ENCODE measurements at regions not wholly inside any gene's neighbourhood (a gene's known extent, or its start where the extent isn't known, plus 50 kb on each side); places are given as distances from the start of the nearest gene placed in this dataset.

DNA sequence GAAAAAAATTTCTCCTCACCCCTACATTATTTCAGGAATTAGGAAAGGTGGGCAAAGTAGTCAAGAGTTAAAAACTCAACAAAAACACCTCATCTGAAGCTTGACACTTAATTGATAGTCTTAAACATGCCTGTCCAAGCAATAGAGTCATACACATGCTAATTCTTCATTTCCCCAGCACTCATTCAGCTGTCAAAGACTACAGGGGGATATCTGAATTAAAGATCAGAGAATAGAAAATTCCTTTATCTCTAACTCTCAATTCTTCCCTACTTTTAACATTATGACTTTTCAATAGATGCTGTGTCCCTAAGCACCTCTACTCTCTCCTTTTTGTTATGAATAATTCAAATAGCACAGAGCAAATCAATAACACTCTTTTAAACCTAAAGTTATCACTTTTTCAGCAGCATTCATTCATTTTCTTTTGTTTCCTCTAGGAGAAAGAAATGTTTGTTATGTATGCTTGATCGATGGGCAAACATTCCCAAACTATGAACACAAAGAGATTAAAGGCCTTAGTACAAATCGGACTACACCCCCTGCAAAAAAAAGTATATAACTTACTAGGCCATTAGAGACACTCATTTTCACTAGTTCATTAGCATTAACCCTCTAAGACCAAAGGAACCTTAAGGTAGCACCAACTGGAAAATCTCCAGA lies 94.9 kb upstream of the SPTLC3 start:
- H3K27ac ChIP-seq = no peak overlapping the region
- no peaks in the 10 kb centered on the region for H3K27me3 ChIP-seq
- TF ChIP-seq POLR2A (IDR thresholded peaks at IDR 0.05) = no peak
- no peak for TF ChIP-seq CTCF (IDR thresholded peaks at IDR 0.05 in 4 of 5, conservative IDR thresholded peaks at IDR 0.05 in 1 of 5)
- DNase-seq = no peak
- no peaks in the 10 kb centered on the region for H3K36me3 ChIP-seq
- in situ Hi-C loops (cut with MboI; ENCODE audit: low sequenced_read_pairs in 4 of 4) = no loop called here
- no peak for ATAC-seq
- intact Hi-C loops (cut with DNase I; ENCODE audit: low total_unique reads) = no loop called here
- no peaks in the 10 kb centered on the region for H3K9me3 ChIP-seq
- H3K4me3 ChIP-seq = no peak overlapping the region
- H3K4me1 ChIP-seq = no peaks in the 10 kb centered on the region

DNA sequence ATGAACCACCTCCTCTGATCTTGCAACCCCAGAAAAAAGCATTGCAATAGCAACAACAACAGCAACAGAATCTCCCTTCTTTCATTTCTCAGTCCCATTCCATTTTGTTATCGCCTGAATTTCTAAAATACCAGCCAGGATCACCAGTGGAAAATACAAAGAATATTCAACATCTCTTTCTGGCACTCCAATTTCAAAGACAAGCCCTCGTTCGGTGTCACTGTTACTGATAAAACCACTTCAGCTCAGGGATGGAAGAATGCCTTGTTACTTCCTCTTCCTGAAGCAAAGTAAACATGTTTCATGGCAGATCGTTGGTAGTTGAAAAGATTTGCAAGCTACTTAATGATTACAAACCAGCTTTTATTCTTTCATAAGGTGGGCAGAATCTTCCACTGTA lies 94.0 kb upstream of the SPTLC3 start:
- ATAC-seq = no peak

GRCh38 chr20:12916699-12917098 lies 92.1 kb upstream of the SPTLC3 start:
- DNase-seq = no peak
- H3K9me3 ChIP-seq = no peaks in the 10 kb centered on the region
- H3K36me3 ChIP-seq = no peaks in the 10 kb centered on the region
- no peak for ATAC-seq
- no peak for TF ChIP-seq POLR2A (IDR thresholded peaks at IDR 0.05)
- TF ChIP-seq CTCF (IDR thresholded peaks at IDR 0.05 in 4 of 5, conservative IDR thresholded peaks at IDR 0.05 in 1 of 5) = no peak
- H3K27ac ChIP-seq = no peak overlapping the region
- H3K4me3 ChIP-seq = no peak overlapping the region
- in situ Hi-C loops (cut with MboI; ENCODE audit: low sequenced_read_pairs in 4 of 4) = no loop called here
- intact Hi-C loops (cut with DNase I; ENCODE audit: low total_unique reads) = no loop called here
- no peaks in the 10 kb centered on the region for H3K27me3 ChIP-seq
- H3K4me1 ChIP-seq = no peaks in the 10 kb centered on the region

More for the DNA sequence above, 94.0 kb upstream of the SPTLC3 start:
- in situ Hi-C loops (cut with MboI; ENCODE audit: low sequenced_read_pairs in 4 of 4) (no loop called here), intact Hi-C loops (cut with DNase I; ENCODE audit: low total_unique reads) (no loop called here)
- Histone ChIP-seq H3K27ac (no peak overlapping the region), H3K9me3 (no peaks in the 10 kb centered on the region), H3K36me3 (no peaks in the 10 kb centered on the region), H3K4me1 (no peaks in the 10 kb centered on the region), H3K27me3 (no peaks in the 10 kb centered on the region), H3K4me3 (no peak overlapping the region)
- TF ChIP-seq POLR2A (IDR thresholded peaks at IDR 0.05) = no peak
- TF ChIP-seq CTCF (IDR thresholded peaks at IDR 0.05 in 4 of 5, conservative IDR thresholded peaks at IDR 0.05 in 1 of 5) = no peak
- DNase-seq = no peak

DNA sequence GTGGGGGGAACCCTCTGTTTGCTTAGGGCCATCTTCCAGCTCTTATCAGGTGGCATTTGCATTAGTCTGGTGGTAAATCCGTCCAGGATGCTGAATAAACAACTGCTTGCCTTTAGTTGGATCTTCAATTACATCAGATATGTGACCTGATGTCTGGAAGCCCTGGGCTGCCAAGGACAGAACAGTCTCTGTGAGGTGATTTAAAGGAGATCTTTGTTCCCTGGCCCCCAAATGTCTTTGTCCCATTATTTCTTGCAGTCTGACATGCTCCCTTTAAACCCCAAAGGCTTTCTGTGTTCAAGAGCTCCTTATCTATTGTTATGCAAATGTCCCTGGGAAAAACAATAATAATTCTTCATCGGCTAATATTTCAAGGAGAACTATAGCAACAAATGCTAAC lies 84.6 kb upstream of the SPTLC3 start:
- DNase-seq (no peak), ATAC-seq (no peak)
- H3K36me3 ChIP-seq = no peaks in the 10 kb centered on the region
- intact Hi-C loops (cut with DNase I; ENCODE audit: low total_unique reads) = loop anchor here (2.0 kb wide), 1 partner anchor 181 kb away; no protein-coding TSS in a partner anchor
- H3K27ac ChIP-seq = no peak overlapping the region
- H3K4me3 ChIP-seq = no peak overlapping the region
- H3K4me1 ChIP-seq = no peaks in the 10 kb centered on the region
- TF ChIP-seq POLR2A (IDR thresholded peaks at IDR 0.05) (no peak), CTCF (IDR thresholded peaks at IDR 0.05 in 4 of 5, conservative IDR thresholded peaks at IDR 0.05 in 1 of 5) (no peak)
- H3K27me3 ChIP-seq = no peaks in the 10 kb centered on the region
- H3K9me3 ChIP-seq = no peaks in the 10 kb centered on the region
- in situ Hi-C loops (cut with MboI; ENCODE audit: low sequenced_read_pairs in 4 of 4) = loop anchor here in 2 of 4 donors (10.0 kb wide), 1 partner anchor 181 kb away; no protein-coding TSS in a partner anchor
